ENCODE measurements at regions not wholly inside any gene's neighbourhood (a gene's known extent, or its start where the extent isn't known, plus 50 kb on each side); places are given as distances from the start of the nearest gene placed in this dataset.

DNA sequence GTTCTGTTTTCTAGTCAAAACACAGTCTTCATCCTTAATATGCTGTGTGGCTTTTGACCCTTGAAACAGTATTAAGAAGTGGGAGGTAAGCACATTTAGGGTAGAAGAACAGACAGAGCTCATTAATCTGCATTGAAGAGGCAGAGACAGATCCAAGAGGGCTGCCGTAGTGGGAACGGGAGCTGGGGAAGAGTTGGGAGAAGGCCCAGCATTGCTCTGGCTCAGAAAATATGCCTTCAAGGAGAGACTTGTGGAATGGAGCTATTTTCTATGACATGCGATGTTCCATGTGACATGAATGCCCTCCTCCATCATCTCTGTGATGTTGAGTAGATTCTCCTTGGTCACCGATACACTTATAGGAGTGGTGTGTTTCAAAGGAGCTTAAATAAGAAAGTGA is 273.3 kb upstream of the BOD1L1 start:
- FAIRE-seq = no peak
- DNase-seq = no peak
- Histone ChIP-seq H3K4me1 (ENCODE audit: control insufficient read depth in 2 of 3, insufficient read depth in 2 of 3, low read depth in 1 of 3, low read length in 3 of 3) (no peaks in the 10 kb centered on the region), H3K4me3 (ENCODE audit: low read length in 3 of 3) (no peak overlapping the region), H3K9ac (ENCODE audit: low read length in 3 of 3) (no peak overlapping the region), H3K27me3 (ENCODE audit: control insufficient read depth, insufficient read depth, low read length) (no peaks in the 10 kb centered on the region), H3K9me3 (ENCODE audit: control insufficient read depth in 2 of 3, insufficient read depth in 1 of 3, low read length in 3 of 3) (no peaks in the 10 kb centered on the region), H3K27ac (ENCODE audit: low read depth in 2 of 2, low read length in 2 of 2) (no peak overlapping the region), H3K36me3 (ENCODE audit: control insufficient read depth in 2 of 3, insufficient read depth in 3 of 3, low read length in 3 of 3) (no peaks in the 10 kb centered on the region)
- intact Hi-C loops (cut with DNase I) = no loop called here
- TF ChIP-seq, protein P1, sequence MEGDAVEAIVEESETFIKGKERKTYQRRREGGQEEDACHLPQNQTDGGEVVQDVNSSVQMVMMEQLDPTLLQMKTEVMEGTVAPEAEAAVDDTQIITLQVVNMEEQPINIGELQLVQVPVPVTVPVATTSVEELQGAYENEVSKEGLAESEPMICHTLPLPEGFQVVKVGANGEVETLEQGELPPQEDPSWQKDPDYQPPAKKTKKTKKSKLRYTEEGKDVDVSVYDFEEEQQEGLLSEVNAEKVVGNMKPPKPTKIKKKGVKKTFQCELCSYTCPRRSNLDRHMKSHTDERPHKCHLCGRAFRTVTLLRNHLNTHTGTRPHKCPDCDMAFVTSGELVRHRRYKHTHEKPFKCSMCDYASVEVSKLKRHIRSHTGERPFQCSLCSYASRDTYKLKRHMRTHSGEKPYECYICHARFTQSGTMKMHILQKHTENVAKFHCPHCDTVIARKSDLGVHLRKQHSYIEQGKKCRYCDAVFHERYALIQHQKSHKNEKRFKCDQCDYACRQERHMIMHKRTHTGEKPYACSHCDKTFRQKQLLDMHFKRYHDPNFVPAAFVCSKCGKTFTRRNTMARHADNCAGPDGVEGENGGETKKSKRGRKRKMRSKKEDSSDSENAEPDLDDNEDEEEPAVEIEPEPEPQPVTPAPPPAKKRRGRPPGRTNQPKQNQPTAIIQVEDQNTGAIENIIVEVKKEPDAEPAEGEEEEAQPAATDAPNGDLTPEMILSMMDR (IDR thresholded peaks at IDR 0.05; ENCODE audit: borderline replicate concordance, extremely low read depth, insufficient read depth) = no peak

DNA sequence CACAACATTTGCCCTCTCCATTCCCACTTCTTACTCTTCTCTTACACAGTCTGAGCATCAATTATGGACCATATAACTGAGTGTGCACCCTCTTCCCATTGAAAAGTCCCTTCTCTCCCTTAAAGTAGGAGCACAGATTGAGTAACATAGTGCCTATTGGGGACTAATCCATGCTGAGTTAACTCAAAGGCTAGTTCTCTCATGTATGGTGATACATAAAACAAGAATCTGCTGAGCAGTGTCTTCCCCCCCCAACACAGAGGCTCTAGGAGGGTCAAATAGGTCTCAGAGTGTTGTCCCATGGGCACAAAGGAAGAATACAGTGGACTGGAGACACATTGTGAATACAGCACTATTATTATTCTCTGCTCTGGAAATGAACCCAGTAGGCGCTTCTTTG is 274.6 kb upstream of the BOD1L1 start:
- Histone ChIP-seq H3K4me1 (ENCODE audit: control insufficient read depth in 2 of 3, insufficient read depth in 2 of 3, low read depth in 1 of 3, low read length in 3 of 3) (peaks cover 0 to 3% (median 0%) of the 10 kb centered on the region in 3 donors), H3K9me3 (ENCODE audit: control insufficient read depth in 2 of 3, insufficient read depth in 1 of 3, low read length in 3 of 3) (no peaks in the 10 kb centered on the region), H3K27ac (ENCODE audit: low read depth in 2 of 2, low read length in 2 of 2) (no peak overlapping the region), H3K36me3 (ENCODE audit: control insufficient read depth in 2 of 3, insufficient read depth in 3 of 3, low read length in 3 of 3) (no peaks in the 10 kb centered on the region), H3K9ac (ENCODE audit: low read length in 3 of 3) (no peak overlapping the region), H3K27me3 (ENCODE audit: control insufficient read depth, insufficient read depth, low read length) (no peaks in the 10 kb centered on the region), H3K4me3 (ENCODE audit: low read length in 3 of 3) (no peak overlapping the region)
- DNase-seq (no peak), FAIRE-seq (no peak)
- intact Hi-C loops (cut with DNase I) = no loop called here
- TF ChIP-seq, protein P1 (IDR thresholded peaks at IDR 0.05; ENCODE audit: borderline replicate concordance, extremely low read depth, insufficient read depth) = no peak

DNA sequence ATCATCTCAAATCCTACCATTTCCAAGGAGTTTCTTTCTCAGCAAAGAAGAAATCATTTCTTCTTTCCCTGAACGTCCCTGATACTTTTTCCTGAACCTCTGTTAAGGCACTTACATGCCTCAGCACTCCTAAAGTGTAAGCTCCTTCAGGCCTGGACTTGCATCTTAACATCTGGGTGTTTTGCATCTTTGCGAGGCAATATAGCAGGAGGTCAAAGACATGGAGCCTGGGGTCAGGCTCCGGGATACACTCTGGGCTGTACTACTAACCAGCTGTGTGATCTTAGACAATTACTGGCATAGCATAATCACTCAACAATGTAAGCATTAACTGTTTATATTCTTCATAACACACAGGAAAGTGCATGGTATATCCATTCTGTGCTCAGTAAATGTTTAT is 275.5 kb upstream of the BOD1L1 start:
- Histone ChIP-seq H3K27me3 (ENCODE audit: control insufficient read depth, insufficient read depth, low read length) (no peaks in the 10 kb centered on the region), H3K36me3 (ENCODE audit: control insufficient read depth in 2 of 3, insufficient read depth in 3 of 3, low read length in 3 of 3) (no peaks in the 10 kb centered on the region), H3K27ac (ENCODE audit: low read depth in 2 of 2, low read length in 2 of 2) (no peak overlapping the region), H3K4me1 (ENCODE audit: control insufficient read depth in 2 of 3, insufficient read depth in 2 of 3, low read depth in 1 of 3, low read length in 3 of 3) (peaks cover 0 to 5% (median 0%) of the 10 kb centered on the region in 3 donors), H3K4me3 (ENCODE audit: low read length in 3 of 3) (no peak overlapping the region), H3K9me3 (ENCODE audit: control insufficient read depth in 2 of 3, insufficient read depth in 1 of 3, low read length in 3 of 3) (no peaks in the 10 kb centered on the region), H3K9ac (ENCODE audit: low read length in 3 of 3) (no peak overlapping the region)
- intact Hi-C loops (cut with DNase I) = no loop called here
- FAIRE-seq (no peak), DNase-seq (no peak)
- TF ChIP-seq, protein P1 (IDR thresholded peaks at IDR 0.05; ENCODE audit: borderline replicate concordance, extremely low read depth, insufficient read depth) = no peak

DNA sequence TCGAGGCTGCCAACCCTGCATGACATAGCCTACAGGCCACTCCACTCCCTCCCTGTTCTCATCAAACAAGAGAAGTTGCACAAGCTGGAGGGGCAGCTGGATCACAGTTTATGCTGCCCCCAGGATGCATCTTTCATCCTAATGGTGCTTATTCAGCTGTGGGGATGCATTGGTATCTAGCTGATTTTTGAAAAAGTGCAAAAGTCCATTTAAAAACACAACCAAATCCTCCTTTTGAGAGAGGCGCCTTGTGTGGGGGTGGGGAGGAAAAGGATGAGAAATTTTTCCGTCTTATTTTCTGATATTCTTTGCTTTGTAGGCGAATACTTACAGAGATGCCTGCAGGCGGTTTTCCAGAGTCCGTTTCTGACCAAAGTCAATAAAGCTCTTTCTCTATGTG is 276.4 kb upstream of the BOD1L1 start:
- H3K9me3 ChIP-seq (ENCODE audit: control insufficient read depth in 2 of 3, insufficient read depth in 1 of 3, low read length in 3 of 3) = no peaks in the 10 kb centered on the region
- no peaks in the 10 kb centered on the region for H3K36me3 ChIP-seq (ENCODE audit: control insufficient read depth in 2 of 3, insufficient read depth in 3 of 3, low read length in 3 of 3)
- no peak for FAIRE-seq
- H3K27ac ChIP-seq (ENCODE audit: low read depth in 2 of 2, low read length in 2 of 2) = no peak overlapping the region
- peaks cover 0 to 5% (median 0%) of the 10 kb centered on the region in 3 donors for H3K4me1 ChIP-seq (ENCODE audit: control insufficient read depth in 2 of 3, insufficient read depth in 2 of 3, low read depth in 1 of 3, low read length in 3 of 3)
- intact Hi-C loops (cut with DNase I) = no loop called here
- no peak overlapping the region for H3K9ac ChIP-seq (ENCODE audit: low read length in 3 of 3)
- no peak for DNase-seq
- H3K4me3 ChIP-seq (ENCODE audit: low read length in 3 of 3) = no peak overlapping the region
- no peaks in the 10 kb centered on the region for H3K27me3 ChIP-seq (ENCODE audit: control insufficient read depth, insufficient read depth, low read length)
- TF ChIP-seq, protein P1 (IDR thresholded peaks at IDR 0.05; ENCODE audit: borderline replicate concordance, extremely low read depth, insufficient read depth) = no peak
